Cardiac fibroblast (primary cell): ENCODE measurements at regions not wholly inside any gene's neighbourhood (a gene's known extent, or its start where the extent isn't known, plus 50 kb on each side); places are given as distances from the start of the nearest gene placed in this dataset.

Experiments used
- DNase-seq, 2 donors: peaks; one replicate each; pipeline versions ENCODE4 v3.0.0 to v3.0.0-alpha.2; 2010; ENCODE audit warnings: low read depth in 2 of 2
- H3K4me3 ChIP-seq, 2 donors: replicated peaks in 1 of 2; 1 replicate in 1 of 2; 2 replicates in 1 of 2; pipeline ENCODE4 v1.5.1; 2011; ENCODE audit warnings: low read depth in 2 of 2, low read length in 2 of 2, mild to moderate bottlenecking in 2 of 2, moderate library complexity in 1 of 2
- CTCF ChIP-seq: IDR thresholded peaks from one replicate; pipeline ENCODE4 v1.5.1; 2011; ENCODE audit warnings: low read depth, mild to moderate bottlenecking, low read length, inconsistent platforms

DNA sequence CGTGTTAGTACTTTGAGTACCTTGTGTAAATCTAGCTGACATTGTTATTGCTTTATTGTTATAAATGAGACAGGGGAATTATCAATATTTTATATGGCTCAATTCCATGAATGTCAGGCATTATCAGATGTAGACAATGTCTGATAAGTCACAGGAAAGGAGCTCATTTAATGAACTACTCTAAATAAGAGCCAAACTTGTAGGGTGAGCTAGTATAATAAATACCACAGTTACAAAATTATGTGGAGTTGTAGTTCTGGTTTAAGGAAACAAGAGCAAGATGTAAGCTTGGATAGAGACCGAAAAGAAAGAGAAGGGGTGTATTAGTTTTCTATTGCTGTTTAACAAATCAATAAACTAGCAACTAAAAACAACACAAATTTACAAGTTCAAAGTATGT lies 891.8 kb upstream of the SLITRK1 start:
- no peak overlapping the region for H3K4me3 ChIP-seq
- DNase-seq = no peak
- TF ChIP-seq CTCF = no peak

- TF ChIP-seq CTCF = no peak
- no peak overlapping the region for H3K4me3 ChIP-seq
- DNase-seq = no peak
Observed at GRCh38 chr13:84760956-84761355, 878.7 kb upstream of the SLITRK1 start.

DNA sequence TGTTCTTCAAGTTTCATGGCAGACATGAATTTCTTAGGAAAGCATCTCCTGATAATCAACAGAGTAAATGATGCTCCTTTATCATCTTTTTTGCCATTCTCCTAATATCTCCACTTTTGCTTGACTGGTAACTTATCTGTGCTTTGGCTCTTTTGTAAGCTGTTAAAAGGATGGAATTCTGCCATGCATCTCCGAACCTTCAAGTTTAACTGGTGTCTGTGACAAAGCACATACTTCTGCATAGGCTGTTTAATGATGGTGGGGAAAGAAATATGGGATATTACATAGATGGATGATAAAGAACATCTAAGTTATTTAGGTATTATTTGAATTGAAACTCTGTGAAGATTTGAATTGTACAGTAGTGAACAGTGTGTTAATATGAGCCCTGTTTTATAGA lies 866.9 kb upstream of the SLITRK1 start:
- H3K4me3 ChIP-seq = no peak overlapping the region
- no peak for DNase-seq
- no peak for TF ChIP-seq CTCF

- no peak for DNase-seq
- no peak for TF ChIP-seq CTCF
- no peak overlapping the region for H3K4me3 ChIP-seq
Observed at GRCh38 chr13:84745051-84745551, 862.8 kb upstream of the SLITRK1 start.

DNA sequence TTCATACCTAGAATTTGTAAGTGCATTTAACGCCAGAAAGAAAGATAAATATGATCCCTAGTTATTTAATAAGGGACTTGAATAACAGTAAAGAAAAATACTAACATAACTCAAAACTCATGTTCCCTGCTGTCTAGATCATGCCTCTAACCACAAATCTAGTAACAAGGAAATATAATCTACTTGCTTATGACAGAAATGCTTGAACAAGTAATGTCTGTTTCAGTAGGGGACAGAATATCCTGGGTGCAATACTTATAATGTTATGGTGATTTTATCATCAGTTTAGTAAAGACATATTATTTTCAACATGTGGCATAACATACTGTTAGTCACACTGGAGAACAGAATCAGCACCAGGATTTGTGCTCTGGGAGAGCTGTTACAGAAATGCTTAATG lies 861.9 kb upstream of the SLITRK1 start:
- TF ChIP-seq CTCF = no peak
- no peak for DNase-seq
- H3K4me3 ChIP-seq = no peak overlapping the region

GRCh38 chr13:84741253-84741652 lies 859.0 kb upstream of the SLITRK1 start:
- no peak for TF ChIP-seq CTCF
- no peak overlapping the region for H3K4me3 ChIP-seq
- no peak for DNase-seq

GRCh38 chr13:84739021-84739420 lies 856.7 kb upstream of the SLITRK1 start:
- no peak overlapping the region for H3K4me3 ChIP-seq
- DNase-seq = no peak
- TF ChIP-seq CTCF = no peak
